ENCODE measurements at regions not wholly inside any gene's neighbourhood (a gene's known extent, or its start where the extent isn't known, plus 50 kb on each side); places are given as distances from the start of the nearest gene placed in this dataset.

- TF ChIP-seq CTCF (IDR thresholded peaks at IDR 0.05) (no peak), POLR2A (IDR thresholded peaks at IDR 0.05; ENCODE audit: low read depth) (no peak), POLR2AphosphoS5 (IDR thresholded peaks at IDR 0.05) (no peak)
Observed at GRCh38 chr6:165056292-165056691, 253.1 kb downstream of the C6orf118 start.

Measured in esophagus muscularis mucosa (tissue), 3 donors.